Heart right ventricle (tissue), 16 donors: ENCODE measurements at regions not wholly inside any gene's neighbourhood (a gene's known extent, or its start where the extent isn't known, plus 50 kb on each side); places are given as distances from the start of the nearest gene placed in this dataset.
"Not testable (repeated sequence)": the region's sequence is repeated elsewhere in the genome, so short reads cannot be mapped to it uniquely, and the experiment has no call there.

Source experiments
- ATAC-seq, 8 donors: fragments of 200-7000 bp; cut with Tn5 transposase; one replicate each; pipeline ENCODE4 v1.9.1; 2020; ENCODE audit warnings: mild to moderate bottlenecking in 8 of 8, moderate library complexity in 8 of 8, moderate number of reproducible peaks in 1 of 8
- DNase-seq, 2 donors: peaks; one replicate each; pipeline ENCODE4 v3.0.0-alpha.2; 2020
- H3K27ac ChIP-seq, 10 donors: fragments of 200-600 bp; sonication (generic) in 2 of 10; one replicate each; pipeline versions ENCODE4 v1.5.0 to v1.8.0; 2020 to 2022; ENCODE audit warnings: mild to moderate bottlenecking in 3 of 10
- H3K27me3 ChIP-seq, 7 donors: fragments of 200-600 bp; one replicate each; pipeline ENCODE4 v1.8.0; 2021 to 2022; ENCODE audit warnings: mild to moderate bottlenecking in 2 of 7
- H3K36me3 ChIP-seq, 9 donors: fragments of 200-600 bp; sonication (generic) in 1 of 9; one replicate each; pipeline versions ENCODE4 v1.5.0 to v1.8.0; 2020 to 2022; ENCODE audit warnings: mild to moderate bottlenecking in 2 of 9
- H3K4me1 ChIP-seq, 9 donors: fragments of 200-600 bp; sonication (generic) in 1 of 9; one replicate each; pipeline versions ENCODE4 v1.5.0 to v1.8.0; 2020 to 2022; ENCODE audit warnings: mild to moderate bottlenecking in 4 of 9
- H3K4me3 ChIP-seq, 10 donors: fragments of 200-600 bp; sonication (generic) in 2 of 10; one replicate each; pipeline versions ENCODE4 v1.5.0 to v1.8.0; 2020 to 2022; ENCODE audit warnings: mild to moderate bottlenecking in 7 of 10, moderate library complexity in 2 of 10
- H3K9me3 ChIP-seq, 11 donors: fragments of 200-600 bp in 10 of 11; sonication (generic) in 2 of 11; one replicate each; pipeline versions ENCODE4 v1.5.0 to v1.8.0; 2013 to 2022; ENCODE audit warnings: mild to moderate bottlenecking in 2 of 11, control low read depth in 1 of 11, moderate library complexity in 1 of 11
- CTCF ChIP-seq, 9 donors: fragments of 200-600 bp; sonication (generic) in 2 of 9; IDR thresholded peaks; one replicate each; pipeline versions ENCODE4 v1.5.0 to v1.8.0; 2021 to 2022; ENCODE audit warnings: antibody characterized with exemption in 9 of 9, mild to moderate bottlenecking in 5 of 9, moderate library complexity in 1 of 9
- WGBS, 2 donors: extraction: QIAGEN DNeasy Blood & Tissue Kit; methylation state at CpG; one replicate each; pipeline ENCODE4 v1.1.7; 2013; ENCODE audit warnings: inconsistent platforms in 1 of 2; 5-methylcytosine and 5-hydroxymethylcytosine counted together
- intact Hi-C, 10 donors: fragments of 100-400 bp; cut with DNase I; formaldehyde crosslinking; loops; one replicate each; pipeline versions ENCODE4 v1.11.1 to v1.14.2; 2022
- donor health status: Arrhythmogenic right ventricular cardiomyopathy.
- donor health status: ischemic (EF 13 %, LVEDD 7.1; RV severe dilation, severe dysfunction).
- donor health status: healthy with polysubstance abuse.
- donor health status: DM: no; HTN: yes; CAD: no.
- donor health status: DM: no; HTN: no; CAD: no.
- donor health status: ischemic (EF 25% LVEDD 6.9; RV normal size, moderate dysfunction).
- donor health status: ischemic (EF 25% LVEDD 5.7; RV mildly dilated, moderate dysfunction).
- donor health status: healthy.
- donor health status: DM: yes; HTN: yes; CAD: no.
- donor health status: Ischemic cardiomyopathy.
- donor health status: ischemic (EF 35%, LVEDD 5.7; RV mildly dilated, moderate dysfunction).
- donor health status: nonischemic (EF 11% LVEDD 7.7; RV severe dilation, severe dysfunction).
- donor health status: DM: yes; HTN: yes; CAD: no.
- donor health status: PGD.
- donor health status: ischemic (EF 29% LVEDD 5.4; RV normal size, mild dysfunction).
- donor health status: nonischemic (EF 23%, LVEDD 6.1; RV moderate dilation, normal function).

DNA sequence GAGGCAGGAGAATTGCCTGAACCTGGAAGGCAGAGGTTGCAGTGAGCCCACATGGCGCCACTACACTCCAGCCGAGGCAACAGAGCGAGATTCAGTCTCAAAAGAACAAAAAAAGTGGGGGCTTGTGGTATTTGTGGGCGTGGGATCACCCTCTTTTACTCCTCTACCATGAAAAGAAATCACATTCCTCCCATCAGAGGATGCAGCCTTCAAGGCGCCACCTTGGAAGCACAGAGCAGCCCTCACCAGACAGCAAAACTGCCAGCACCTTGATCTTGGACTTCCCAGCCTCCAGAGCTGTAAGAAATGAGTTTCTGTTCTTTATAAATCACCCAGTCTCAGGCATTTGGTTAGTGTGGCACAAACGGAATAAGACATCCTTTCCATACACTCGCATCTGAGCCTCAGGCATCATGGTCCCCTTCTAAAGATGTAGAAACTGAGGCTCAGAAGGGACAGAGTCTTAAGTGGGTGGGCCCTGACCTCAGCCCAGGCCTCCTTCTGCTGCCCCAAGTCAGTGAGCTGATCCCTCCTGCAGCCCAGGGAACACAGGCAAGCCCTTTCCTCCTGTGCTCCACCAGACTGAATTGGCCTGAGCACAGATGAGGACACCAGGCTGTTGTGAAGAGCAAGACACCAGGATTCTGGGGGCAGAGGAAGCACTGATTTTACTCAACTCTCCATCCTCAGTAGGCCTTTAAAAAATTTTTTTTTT, 201.7 kb upstream of the LINGO1 start:
- H3K27me3 ChIP-seq = peaks cover 0 to 40% (median 28%) of the 10 kb centered on the region in 7 donors
- no peaks in the 10 kb centered on the region for H3K36me3 ChIP-seq
- ATAC-seq (no peak), DNase-seq (no peak)
- H3K4me3 ChIP-seq = no peak overlapping the region
- intact Hi-C loops = no loop called here
- H3K9me3 ChIP-seq = no peaks in the 10 kb centered on the region
- 92% methylated on average over 7 of the region's 7 CpGs for WGBS, 2 donors
- no peak for TF ChIP-seq CTCF (IDR thresholded peaks at IDR 0.05)
- H3K27ac ChIP-seq = no peak overlapping the region
- H3K4me1 ChIP-seq = no peaks in the 10 kb centered on the region

DNA sequence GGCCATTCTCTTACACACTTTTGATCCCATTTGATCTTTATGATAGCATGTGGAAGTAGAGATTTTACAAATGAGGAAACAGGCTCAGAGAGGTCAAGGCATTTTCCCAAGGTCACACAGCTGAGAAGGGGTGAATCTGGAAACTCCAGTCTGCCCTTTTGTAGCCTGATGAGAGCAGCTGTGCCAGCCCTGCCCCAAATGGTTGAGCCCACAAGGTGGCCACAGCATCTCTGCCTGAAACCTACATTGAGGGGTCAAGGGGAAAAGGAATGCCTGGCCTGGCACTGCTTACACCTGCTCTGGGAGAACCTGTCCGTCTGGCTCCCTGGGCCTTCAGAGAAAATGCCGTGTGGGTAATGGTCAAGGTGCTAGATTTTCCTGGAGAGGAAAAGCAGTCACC, 200.2 kb upstream of the LINGO1 start:
- Histone ChIP-seq H3K27me3 (peaks cover 0 to 34% (median 25%) of the 10 kb centered on the region in 7 donors), H3K27ac (no peak overlapping the region), H3K4me3 (no peak overlapping the region), H3K36me3 (no peaks in the 10 kb centered on the region), H3K9me3 (no peaks in the 10 kb centered on the region), H3K4me1 (no peaks in the 10 kb centered on the region)
- no peak for DNase-seq
- no peak for ATAC-seq
- no peak for TF ChIP-seq CTCF (IDR thresholded peaks at IDR 0.05)
- intact Hi-C loops = no loop called here
- WGBS, 2 donors = 78 to 93% methylated on average over 2 of the region's 2 CpGs

GRCh38 chr15:77831986-77832385, 199.3 kb upstream of the LINGO1 start:
- ATAC-seq = no peak
- WGBS, 2 donors = 54 to 62% methylated on average over 4 of the region's 4 CpGs
- DNase-seq = no peak
- Histone ChIP-seq H3K36me3 (no peaks in the 10 kb centered on the region), H3K9me3 (no peaks in the 10 kb centered on the region), H3K27me3 (peaks cover 0 to 34% (median 25%) of the 10 kb centered on the region in 7 donors), H3K27ac (no peak overlapping the region), H3K4me1 (no peaks in the 10 kb centered on the region), H3K4me3 (no peak overlapping the region)
- TF ChIP-seq CTCF (IDR thresholded peaks at IDR 0.05) = no peak
- intact Hi-C loops = no loop called here

GRCh38 chr15:77830051-77830468, 197.3 kb upstream of the LINGO1 start:
- intact Hi-C loops = no loop called here
- Histone ChIP-seq H3K9me3 (no peaks in the 10 kb centered on the region), H3K27ac (no peak overlapping the region), H3K4me1 (no peaks in the 10 kb centered on the region), H3K27me3 (peaks cover 0 to 27% (median 12%) of the 10 kb centered on the region in 7 donors), H3K4me3 (no peak overlapping the region), H3K36me3 (no peaks in the 10 kb centered on the region)
- DNase-seq (no peak), ATAC-seq (no peak)
- TF ChIP-seq CTCF (IDR thresholded peaks at IDR 0.05) = no peak
- WGBS, 2 donors = 30 to 35% methylated on average over 5 of the region's 5 CpGs

DNA sequence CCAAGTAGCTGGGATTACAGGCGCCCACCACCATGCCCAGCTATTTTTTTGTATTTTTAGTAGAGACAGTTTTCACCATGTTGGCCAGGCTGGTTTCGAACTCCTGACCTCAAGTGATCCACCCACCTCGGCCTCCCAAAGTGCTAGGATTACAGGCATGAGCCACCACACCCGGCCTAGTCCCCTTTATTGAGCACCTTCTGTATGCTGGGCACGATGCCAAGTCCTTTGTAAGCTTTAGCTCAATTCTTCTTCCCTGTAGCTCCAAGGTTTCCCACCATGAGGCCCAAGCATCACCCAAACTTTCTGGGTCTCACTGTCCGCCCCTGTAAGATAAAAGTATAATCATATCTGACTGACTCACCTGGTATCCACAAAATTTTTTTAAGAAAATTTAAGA, 196.6 kb upstream of the LINGO1 start:
- not testable (repeated sequence) for H3K4me1 ChIP-seq, H3K27ac ChIP-seq, H3K36me3 ChIP-seq, H3K9me3 ChIP-seq, H3K4me3 ChIP-seq, DNase-seq, ATAC-seq
- intact Hi-C loops = loop anchor here in 1 of 10 donors (10.0 kb wide), 2 partner anchors 165 to 725 kb away; no protein-coding TSS in a partner anchor
- 90 to 93% methylated on average over 6 of the region's 6 CpGs for WGBS, 2 donors
- peaks cover 0 to 27% (median 14%) of the 10 kb centered on the region in 7 donors for H3K27me3 ChIP-seq
